ENCODE measurements at regions not wholly inside any gene's neighbourhood (a gene's known extent, or its start where the extent isn't known, plus 50 kb on each side); places are given as distances from the start of the nearest gene placed in this dataset.

GRCh38 chr12:13745111-13745860 lies 236.1 kb downstream of the GRIN2B start:
- no peak for DNase-seq

- no peak for DNase-seq
Observed at GRCh38 chr12:13744561-13744960, 236.8 kb downstream of the GRIN2B start.

GRCh38 chr12:13740149-13740545 lies 241.3 kb downstream of the GRIN2B start:
- no peak for DNase-seq

- no peak for DNase-seq
Observed at GRCh38 chr12:13735734-13736133, 245.7 kb downstream of the GRIN2B start.

- no peak for DNase-seq
Observed at GRCh38 chr12:13734584-13735152, 246.7 kb downstream of the GRIN2B start.

- no peak for DNase-seq
Observed at GRCh38 chr12:13727707-13728195, 253.7 kb downstream of the GRIN2B start.

GRCh38 chr12:13725049-13725448 lies 256.4 kb downstream of the GRIN2B start:
- DNase-seq, result no peak

GRCh38 chr12:13724136-13724535 lies 257.3 kb downstream of the GRIN2B start:
- DNase-seq, result no peak

- DNase-seq, result no peak
Observed at GRCh38 chr12:13719986-13720385, 261.4 kb downstream of the GRIN2B start.

- no peak for DNase-seq
Observed at GRCh38 chr12:13718271-13718670, 263.1 kb downstream of the GRIN2B start.

GRCh38 chr12:13716119-13716518 lies 265.3 kb downstream of the GRIN2B start:
- DNase-seq, result no peak

GRCh38 chr12:13713556-13714410 lies 267.6 kb downstream of the GRIN2B start:
- no peak for DNase-seq

- DNase-seq, result no peak
Observed at GRCh38 chr12:13707829-13708228, 273.6 kb downstream of the GRIN2B start.

- no peak for DNase-seq
Observed at GRCh38 chr12:13702381-13702780, 279.0 kb downstream of the GRIN2B start.

GRCh38 chr12:13701502-13701901 lies 279.9 kb downstream of the GRIN2B start:
- DNase-seq, result no peak

GRCh38 chr12:13697973-13698372 lies 283.4 kb downstream of the GRIN2B start:
- no peak for DNase-seq

GRCh38 chr12:13695781-13696180 lies 285.6 kb downstream of the GRIN2B start:
- DNase-seq, result no peak

GRCh38 chr12:13692332-13692731 lies 289.1 kb downstream of the GRIN2B start:
- no peak for DNase-seq

GRCh38 chr12:13691598-13691997 lies 289.8 kb downstream of the GRIN2B start:
- no peak for DNase-seq

- DNase-seq, result no peak
Observed at GRCh38 chr12:13687633-13688032, 293.8 kb downstream of the GRIN2B start.

GRCh38 chr12:13686260-13686659 lies 295.1 kb downstream of the GRIN2B start:
- DNase-seq, result no peak

GRCh38 chr12:13680916-13681315 lies 300.5 kb downstream of the GRIN2B start:
- no peak for DNase-seq

- no peak for DNase-seq
Observed at GRCh38 chr12:13676880-13677279, 304.5 kb downstream of the GRIN2B start.

Measured in SW 1271 (cell line).